Right atrium auricular region (tissue), 2 donors: ENCODE measurements at regions not wholly inside any gene's neighbourhood (a gene's known extent, or its start where the extent isn't known, plus 50 kb on each side); places are given as distances from the start of the nearest gene placed in this dataset.

Experiments used
- DNase-seq: peaks from one replicate; pipeline ENCODE4 v3.0.0-alpha.2; 2019; ENCODE audit warnings: low spot score
- H3K27ac ChIP-seq, 2 donors: fragments of 200-600 bp; sonication (generic); 1 replicate in 1 of 2; 2 replicates in 1 of 2; pipeline ENCODE4 v1.5.1; 2016 to 2019
- H3K27me3 ChIP-seq, 2 donors: fragments of 200-600 bp; sonication (generic); one replicate each; pipeline versions ENCODE4 v1.5.1 to v1.6.0; 2017 to 2019
- H3K36me3 ChIP-seq: fragments of 200-600 bp; sonication (generic); one replicate; pipeline ENCODE4 v1.5.1; 2016
- H3K4me1 ChIP-seq, 2 donors: fragments of 200-600 bp; sonication (generic); one replicate each; pipeline versions ENCODE4 v1.5.1 to v1.6.0; 2017 to 2019
- H3K4me3 ChIP-seq, 2 donors: fragments of 200-600 bp; sonication (generic); 1 replicate in 1 of 2; 2 replicates in 1 of 2; pipeline ENCODE4 v1.5.1; 2017 to 2019; ENCODE audit warnings: mild to moderate bottlenecking in 1 of 2, moderate library complexity in 1 of 2
- H3K9me3 ChIP-seq, 2 donors: fragments of 200-600 bp; sonication (generic); one replicate each; pipeline ENCODE4 v1.5.1; 2019
- TF ChIP-seq, protein P1 (sequence below), 2 donors: fragments of 200-600 bp; sonication (generic); IDR thresholded peaks; one replicate each; pipeline ENCODE4 v1.5.1; 2019; ENCODE audit warnings: antibody characterized with exemption in 2 of 2

GRCh38 chr1:214833178-214833756 lies 230.3 kb downstream of the CENPF start:
- peaks cover 0 to 5% of the 10 kb centered on the region in 2 donors for H3K9me3 ChIP-seq
- no peaks in the 10 kb centered on the region for H3K36me3 ChIP-seq
- H3K4me1 ChIP-seq: no peaks in the 10 kb centered on the region
- H3K27ac ChIP-seq: no peak overlapping the region
- TF ChIP-seq, protein P1, sequence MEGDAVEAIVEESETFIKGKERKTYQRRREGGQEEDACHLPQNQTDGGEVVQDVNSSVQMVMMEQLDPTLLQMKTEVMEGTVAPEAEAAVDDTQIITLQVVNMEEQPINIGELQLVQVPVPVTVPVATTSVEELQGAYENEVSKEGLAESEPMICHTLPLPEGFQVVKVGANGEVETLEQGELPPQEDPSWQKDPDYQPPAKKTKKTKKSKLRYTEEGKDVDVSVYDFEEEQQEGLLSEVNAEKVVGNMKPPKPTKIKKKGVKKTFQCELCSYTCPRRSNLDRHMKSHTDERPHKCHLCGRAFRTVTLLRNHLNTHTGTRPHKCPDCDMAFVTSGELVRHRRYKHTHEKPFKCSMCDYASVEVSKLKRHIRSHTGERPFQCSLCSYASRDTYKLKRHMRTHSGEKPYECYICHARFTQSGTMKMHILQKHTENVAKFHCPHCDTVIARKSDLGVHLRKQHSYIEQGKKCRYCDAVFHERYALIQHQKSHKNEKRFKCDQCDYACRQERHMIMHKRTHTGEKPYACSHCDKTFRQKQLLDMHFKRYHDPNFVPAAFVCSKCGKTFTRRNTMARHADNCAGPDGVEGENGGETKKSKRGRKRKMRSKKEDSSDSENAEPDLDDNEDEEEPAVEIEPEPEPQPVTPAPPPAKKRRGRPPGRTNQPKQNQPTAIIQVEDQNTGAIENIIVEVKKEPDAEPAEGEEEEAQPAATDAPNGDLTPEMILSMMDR (IDR thresholded peaks at IDR 0.05): no peak
- H3K27me3 ChIP-seq: no peaks in the 10 kb centered on the region
- no peak for DNase-seq
- H3K4me3 ChIP-seq: no peak overlapping the region

DNA sequence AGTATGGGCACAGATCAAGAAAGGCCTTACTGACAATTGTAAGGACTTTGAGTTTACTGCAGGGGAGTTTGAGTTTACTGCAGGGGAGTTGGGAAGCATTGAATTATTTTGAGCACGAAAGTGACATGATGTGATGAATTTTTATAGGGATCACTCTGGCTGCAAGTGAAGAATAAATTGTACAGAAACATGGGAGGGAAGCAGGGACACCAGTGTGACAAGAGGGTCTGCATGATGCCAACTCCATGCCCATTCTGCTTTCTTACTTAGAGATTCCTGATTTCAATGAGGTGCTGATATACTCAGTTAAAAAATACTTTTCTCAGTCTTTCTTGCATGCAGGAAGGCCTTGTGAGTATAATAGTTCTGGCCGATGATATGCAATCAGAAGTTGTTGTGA lies 234.4 kb downstream of the CENPF start:
- no peak for DNase-seq
- TF ChIP-seq, protein P1 (IDR thresholded peaks at IDR 0.05): no peak
- H3K4me1 ChIP-seq: no peaks in the 10 kb centered on the region
- H3K4me3 ChIP-seq: no peak overlapping the region
- H3K36me3 ChIP-seq: no peaks in the 10 kb centered on the region
- H3K9me3 ChIP-seq: no peaks in the 10 kb centered on the region
- H3K27ac ChIP-seq: no peak overlapping the region
- H3K27me3 ChIP-seq: no peaks in the 10 kb centered on the region

- Histone ChIP-seq H3K36me3 (no peaks in the 10 kb centered on the region), H3K4me1 (no peaks in the 10 kb centered on the region), H3K27ac (no peak overlapping the region), H3K9me3 (no peaks in the 10 kb centered on the region), H3K27me3 (no peaks in the 10 kb centered on the region), H3K4me3 (no peak overlapping the region)
- TF ChIP-seq, protein P1 (IDR thresholded peaks at IDR 0.05): no peak
- no peak for DNase-seq
These were observed 235.4 kb downstream of the CENPF start for GRCh38 chr1:214838351-214838750.

- H3K36me3 ChIP-seq: no peaks in the 10 kb centered on the region
- no peaks in the 10 kb centered on the region for H3K4me1 ChIP-seq
- H3K27me3 ChIP-seq: no peaks in the 10 kb centered on the region
- H3K27ac ChIP-seq: no peak overlapping the region
- TF ChIP-seq, protein P1 (IDR thresholded peaks at IDR 0.05): no peak
- H3K4me3 ChIP-seq: no peak overlapping the region
- no peaks in the 10 kb centered on the region for H3K9me3 ChIP-seq
- no peak for DNase-seq
These were observed 237.4 kb downstream of the CENPF start for GRCh38 chr1:214840356-214840755.

DNA sequence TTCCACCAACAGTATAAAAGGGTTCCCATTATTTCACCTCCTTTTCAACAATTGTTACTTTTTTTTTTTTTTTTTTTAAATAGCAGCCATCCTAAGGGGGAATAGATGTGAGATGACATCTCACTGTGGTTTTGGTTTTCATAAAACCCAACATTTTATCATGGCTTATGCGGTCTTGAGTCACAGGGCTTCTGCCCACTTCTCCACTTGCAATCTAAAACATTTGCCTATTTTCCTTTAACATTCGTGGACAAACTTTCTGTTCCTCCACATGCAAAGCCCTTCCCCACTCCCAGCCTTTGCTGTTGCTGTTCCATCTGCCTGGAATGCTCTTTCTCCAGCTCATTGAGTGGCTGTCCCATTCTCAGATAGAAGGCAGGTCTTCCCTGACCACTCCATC lies 239.7 kb upstream of the KCNK2 start:
- Histone ChIP-seq H3K9me3 (no peaks in the 10 kb centered on the region), H3K4me1 (no peaks in the 10 kb centered on the region), H3K27me3 (no peaks in the 10 kb centered on the region), H3K36me3 (no peaks in the 10 kb centered on the region), H3K27ac (no peak overlapping the region), H3K4me3 (no peak overlapping the region)
- no peak for DNase-seq
- TF ChIP-seq, protein P1 (IDR thresholded peaks at IDR 0.05): no peak

- TF ChIP-seq, protein P1 (IDR thresholded peaks at IDR 0.05): no peak
- Histone ChIP-seq H3K4me1 (no peaks in the 10 kb centered on the region), H3K4me3 (no peak overlapping the region), H3K27ac (no peak overlapping the region), H3K9me3 (no peaks in the 10 kb centered on the region), H3K36me3 (no peaks in the 10 kb centered on the region), H3K27me3 (no peaks in the 10 kb centered on the region)
- no peak for DNase-seq
These were observed 239.3 kb upstream of the KCNK2 start for GRCh38 chr1:214843281-214843680.
